NCI-H1694 (cell line): ENCODE measurements at regions not wholly inside any gene's neighbourhood (a gene's known extent, or its start where the extent isn't known, plus 50 kb on each side); places are given as distances from the start of the nearest gene placed in this dataset.

Experiments
- DNase-seq: peaks from one replicate; lab custom pipeline; 2025; lab: John Stamatoyannopoulos, UW

GRCh38 chr5:124839371-124839998 is 93.0 kb upstream of the ZNF608 start:
- no peak for DNase-seq

- no peak for DNase-seq
Observed at GRCh38 chr5:124841829-124842712, 95.6 kb upstream of the ZNF608 start.

GRCh38 chr5:124842725-124843595 is 96.5 kb upstream of the ZNF608 start:
- DNase-seq, result no peak

- no peak for DNase-seq
Observed at GRCh38 chr5:124843596-124843899, 97.1 kb upstream of the ZNF608 start.

DNA sequence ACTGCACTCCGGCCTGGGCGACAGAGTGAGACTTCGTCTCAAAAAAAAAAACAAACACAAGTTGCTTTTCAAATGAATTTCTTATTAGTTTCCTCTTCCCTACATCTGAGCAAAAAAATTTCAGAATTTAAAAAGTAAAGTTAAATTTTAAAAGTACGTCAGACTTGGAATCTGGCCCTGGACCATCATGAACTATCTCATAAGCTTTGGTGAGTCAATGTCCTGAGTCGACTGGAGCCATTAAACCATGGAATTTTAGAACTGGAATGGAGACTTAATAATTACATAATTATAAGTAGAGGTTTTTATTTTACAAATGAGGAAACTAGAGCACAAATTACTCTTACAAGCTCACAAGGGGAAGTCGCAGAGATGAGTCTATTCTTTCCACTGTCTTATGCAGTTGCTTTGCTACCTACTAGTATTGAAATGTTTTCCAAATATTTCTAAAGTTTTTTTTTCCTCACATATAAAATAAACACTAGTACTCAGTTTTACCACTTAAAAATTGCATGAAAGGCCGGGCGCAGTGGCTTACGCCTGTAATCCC is 98.0 kb upstream of the ZNF608 start:
- no peak for DNase-seq

- no peak for DNase-seq
Observed at GRCh38 chr5:124847907-124848306, 101.5 kb upstream of the ZNF608 start.

GRCh38 chr5:124849774-124850173 is 103.3 kb upstream of the ZNF608 start:
- DNase-seq, result no peak

GRCh38 chr5:124856726-124857125 is 110.3 kb upstream of the ZNF608 start:
- no peak for DNase-seq

DNA sequence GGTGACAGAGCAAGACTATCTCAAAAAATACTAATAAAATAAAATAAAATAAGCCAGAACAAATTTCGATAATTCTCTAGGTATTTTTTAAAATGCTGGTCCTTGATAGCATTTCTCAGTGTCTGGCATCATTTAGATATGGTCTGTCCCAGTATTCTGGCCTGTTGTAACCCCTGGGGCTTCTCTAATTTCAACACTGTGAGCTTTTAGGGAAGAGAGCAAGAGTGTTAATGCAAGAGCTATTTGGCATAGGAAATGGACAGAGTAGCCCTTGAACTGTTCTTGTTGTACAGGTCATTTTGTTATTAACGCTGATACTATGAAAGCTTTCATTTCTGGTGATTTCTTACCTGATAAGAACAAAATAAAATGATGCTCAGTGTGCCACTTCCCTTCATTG is 112.2 kb upstream of the ZNF608 start:
- DNase-seq, result no peak

DNA sequence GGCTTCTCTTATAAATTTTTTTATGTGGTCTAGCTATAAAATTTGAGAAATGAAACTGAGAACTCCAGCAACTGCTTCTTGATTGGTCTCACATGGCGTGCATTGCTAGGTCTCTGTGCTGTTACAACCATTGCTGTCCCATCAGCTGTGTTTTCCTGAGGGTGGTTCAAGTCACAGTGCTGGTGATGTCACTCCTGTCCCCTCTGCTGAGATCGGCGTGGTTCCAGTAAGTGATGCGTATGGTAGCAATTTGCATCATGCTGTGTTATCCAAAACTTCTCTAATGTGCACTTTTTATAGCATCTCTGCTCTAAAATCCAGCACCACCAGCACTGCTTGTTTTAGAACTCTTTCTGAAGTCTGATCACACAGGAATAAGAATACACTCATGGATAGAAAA is 112.6 kb upstream of the ZNF608 start:
- no peak for DNase-seq

- no peak for DNase-seq
Observed at GRCh38 chr5:124859556-124860290, 113.3 kb upstream of the ZNF608 start.

DNA sequence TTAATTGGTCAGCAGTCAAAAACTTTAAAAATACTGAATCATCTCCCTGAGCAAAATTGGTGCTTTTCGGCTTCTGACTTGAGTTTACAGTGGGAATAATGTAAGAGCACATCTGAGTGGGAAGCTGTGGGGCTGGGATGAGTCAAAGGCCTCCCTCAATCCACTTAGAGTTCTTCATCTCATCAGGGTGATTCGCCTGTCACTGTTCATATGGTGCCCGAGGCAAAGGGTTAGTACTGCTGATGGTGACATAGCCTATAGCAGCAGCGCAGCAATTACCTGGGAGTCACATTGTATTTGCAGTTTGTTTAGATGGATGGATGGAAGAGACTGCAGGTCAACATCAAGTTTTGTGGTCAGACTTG is 113.8 kb upstream of the ZNF608 start:
- DNase-seq, result no peak

GRCh38 chr5:124865066-124865465 is 118.6 kb upstream of the ZNF608 start:
- DNase-seq, result no peak

DNA sequence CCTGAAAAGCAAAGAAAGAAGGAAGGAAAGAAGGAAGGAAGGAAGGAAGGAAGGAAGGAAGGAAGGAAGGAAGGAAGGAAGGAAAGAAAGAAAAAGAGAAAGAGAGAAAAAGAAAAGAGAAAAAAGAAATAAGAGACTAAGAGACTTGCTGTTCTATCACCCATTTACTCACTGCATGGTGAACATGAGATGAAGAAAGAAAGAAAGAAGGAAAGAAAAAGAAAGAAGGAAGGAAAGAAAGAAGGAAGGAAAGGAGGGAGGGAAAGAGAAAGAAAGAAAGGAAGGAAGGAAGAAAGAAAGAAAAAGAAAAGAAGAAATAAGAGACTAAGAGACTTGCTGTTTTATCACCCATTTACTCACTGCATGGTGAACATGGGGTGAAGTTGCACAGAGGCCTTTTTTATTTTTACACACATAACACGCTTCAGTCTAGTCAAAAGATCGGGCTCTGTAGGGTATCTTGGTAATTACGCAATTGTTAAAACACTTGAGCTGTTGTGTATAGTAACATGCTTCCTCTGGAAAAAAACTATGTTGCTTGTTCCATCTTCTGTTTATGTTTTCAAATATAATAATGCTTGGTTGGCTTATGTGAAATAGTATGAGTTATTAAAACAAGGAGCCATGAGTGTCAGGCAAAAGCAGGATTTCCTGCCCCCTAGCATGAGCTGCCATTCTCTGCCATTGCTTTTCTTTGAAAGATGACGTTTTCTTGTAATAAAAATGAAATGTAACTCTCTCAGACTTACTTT is 119.3 kb upstream of the ZNF608 start:
- DNase-seq, result no peak

DNA sequence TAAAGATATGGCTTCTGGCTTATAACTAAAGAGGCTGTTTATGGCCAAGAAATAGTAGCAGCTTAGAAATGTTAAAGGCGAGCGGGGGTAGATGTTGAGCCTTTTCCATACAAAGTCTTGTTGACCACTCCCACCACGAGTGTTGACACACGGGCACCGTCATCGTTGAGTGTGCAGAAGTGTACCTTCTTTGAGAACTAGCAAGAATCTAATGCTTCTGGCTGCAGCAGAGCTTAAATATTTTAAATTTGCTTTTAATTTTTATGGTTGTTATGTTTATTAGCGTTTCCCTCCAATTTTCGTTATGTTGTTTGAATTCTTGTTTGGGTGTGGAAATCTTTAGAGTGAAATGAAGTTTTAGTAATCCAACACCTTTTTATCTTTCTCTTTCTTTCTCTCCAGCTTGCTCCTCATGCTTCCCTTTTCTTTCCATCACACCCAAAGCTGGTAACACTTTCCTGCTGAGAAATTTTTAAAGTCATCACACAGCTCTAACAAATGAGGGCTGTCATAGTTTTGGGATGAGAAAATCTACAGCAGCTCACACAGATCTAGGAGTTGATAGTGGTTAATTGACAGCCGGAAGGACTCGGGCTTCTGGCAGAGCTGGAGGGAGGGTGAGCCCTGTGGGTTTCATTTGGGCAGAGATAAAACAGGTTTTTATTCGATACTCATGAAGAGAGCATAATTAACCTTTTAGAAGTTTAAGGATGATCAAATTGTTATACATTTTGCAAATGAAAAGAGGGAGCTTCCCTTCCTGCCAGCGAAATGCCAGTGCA is 120.1 kb upstream of the ZNF608 start:
- DNase-seq, result no peak

GRCh38 chr5:124867137-124867704 is 120.8 kb upstream of the ZNF608 start:
- DNase-seq, result no peak

GRCh38 chr5:124868676-124869075 is 122.2 kb upstream of the ZNF608 start:
- DNase-seq, result no peak

- no peak for DNase-seq
Observed at GRCh38 chr5:124869426-124870033, 123.1 kb upstream of the ZNF608 start.

- DNase-seq, result no peak
Observed at GRCh38 chr5:124870070-124870469, 123.6 kb upstream of the ZNF608 start.

- DNase-seq, result peak; percentile 48
Observed at GRCh38 chr5:124871303-124871702, 124.9 kb upstream of the ZNF608 start.
